IMR-90 (cell line): ENCODE measurements at regions not wholly inside any gene's neighbourhood (a gene's known extent, or its start where the extent isn't known, plus 50 kb on each side); places are given as distances from the start of the nearest gene placed in this dataset.

Experiments used
- ATAC-seq: fragments of 200-7000 bp; cut with Tn5 transposase; 2 replicates; pipeline ENCODE4 v1.9.1; 2020; ENCODE audit warnings: low read depth, mild to moderate bottlenecking, moderate library complexity
- BruUV-seq: library from RNA; stranded (reverse); fragments of 400-500 nt; replicated peaks from 2 replicates; lab custom pipeline; 2021; lab: Mats Ljungman, UMichigan
- CTCF ChIA-PET: fragments of 300-600 bp; formaldehyde crosslinking; extraction: SDS; loops from one replicate; lab custom pipeline; 2021; ENCODE audit warnings: antibody characterized with exemption; lab: Yijun Ruan, JAX
- POLR2A ChIA-PET: fragments of 300-600 bp; sonication (Branson Sonifier 250); formaldehyde crosslinking; loops from one replicate; lab custom pipeline; 2022; ENCODE audit warnings: antibody characterized with exemption; ENCODE audit not compliant: unreplicated experiment; lab: Charles Lee
- DNase-seq: peaks from one replicate; pipeline ENCODE4 v3.0.0; 2013
- H2AFZ ChIP-seq: replicated peaks from 2 replicates; pipeline ENCODE3; 2013; ENCODE audit warnings: low read length, mild to moderate bottlenecking; ENCODE audit not compliant: poor library complexity
- H2AK5ac ChIP-seq: 2 replicates; pipeline ENCODE4 v1.6.1; 2013; ENCODE audit warnings: low read depth, low read length, inconsistent platforms
- H2AK9ac ChIP-seq: replicated peaks from 2 replicates; pipeline ENCODE3; 2013; ENCODE audit warnings: mild to moderate bottlenecking, low read depth, low read length, moderate library complexity; ENCODE audit not compliant: poor library complexity
- H2BK120ac ChIP-seq: 2 replicates; pipeline ENCODE4 v1.6.1; 2013; ENCODE audit warnings: low read depth, low read length, inconsistent platforms
- H2BK15ac ChIP-seq: 3 replicates; pipeline ENCODE4 v1.6.1; 2013; ENCODE audit warnings: low read depth, low read length, inconsistent platforms
- H2BK20ac ChIP-seq: 2 replicates; pipeline ENCODE4 v1.6.1; 2013; ENCODE audit warnings: low read depth, mild to moderate bottlenecking, inconsistent platforms, low read length, moderate library complexity
- H2BK5ac ChIP-seq: 2 replicates; pipeline ENCODE4 v1.6.1; 2013; ENCODE audit warnings: mild to moderate bottlenecking, low read depth, low read length, inconsistent platforms; ENCODE audit not compliant: poor library complexity, severe bottlenecking
- H3K14ac ChIP-seq: replicated peaks from 2 replicates; pipeline ENCODE4 v1.6.1; 2013; ENCODE audit warnings: low read depth, low read length, inconsistent platforms
- H3K18ac ChIP-seq: 2 replicates; pipeline ENCODE4 v1.6.1; 2013; ENCODE audit warnings: low read depth, low read length, control low read depth
- H3K23ac ChIP-seq: 2 replicates; pipeline ENCODE4 v1.6.1; 2013; ENCODE audit warnings: low read depth, low read length, inconsistent platforms
- H3K27ac ChIP-seq: 2 replicates; pipeline ENCODE4 v1.5.1; 2013; ENCODE audit warnings: mild to moderate bottlenecking, control low read depth, low read length; ENCODE audit not compliant: insufficient read depth
- H3K27me3 ChIP-seq: 2 replicates; pipeline ENCODE4 v1.6.1; 2013; ENCODE audit warnings: low read length; ENCODE audit not compliant: control insufficient read depth, insufficient read depth
- H3K36me3 ChIP-seq: 2 replicates; pipeline ENCODE4 v1.6.1; 2013; ENCODE audit warnings: low read length, mixed read lengths; ENCODE audit not compliant: control insufficient read depth, insufficient read depth
- H3K4ac ChIP-seq: 2 replicates; pipeline ENCODE4 v1.6.1; 2013; ENCODE audit warnings: low read depth, low read length, inconsistent platforms
- H3K4me1 ChIP-seq: 2 replicates; pipeline ENCODE4 v1.6.1; 2013; ENCODE audit warnings: low read length, mixed read lengths; ENCODE audit not compliant: control insufficient read depth, insufficient read depth
- H3K4me2 ChIP-seq: 2 replicates; pipeline ENCODE4 v1.6.1; 2013; ENCODE audit warnings: low read depth, mild to moderate bottlenecking, control low read depth, low read length, moderate library complexity
- H3K4me3 ChIP-seq: 2 replicates; pipeline ENCODE4 v1.5.1; 2013; ENCODE audit warnings: low read depth, mild to moderate bottlenecking, control low read depth, low read length, moderate library complexity; ENCODE audit not compliant: insufficient read depth
- H3K56ac ChIP-seq: 2 replicates; pipeline ENCODE4 v1.6.1; 2013; ENCODE audit warnings: low read length, inconsistent platforms; ENCODE audit not compliant: insufficient read depth; ENCODE audit errors: extremely low read depth
- H3K79me1 ChIP-seq, 2 experiments: 2 replicates each; pipeline ENCODE4 v1.6.1; 2013; ENCODE audit warnings: low read length in 2 of 2, inconsistent platforms in 1 of 2, low read depth in 1 of 2
- H3K9ac ChIP-seq: 2 replicates; pipeline ENCODE4 v1.6.1; 2013; ENCODE audit warnings: low read depth, low read length, control low read depth
- H3K9me1 ChIP-seq: 2 replicates; pipeline ENCODE4 v1.6.1; 2013; ENCODE audit warnings: low read length, inconsistent platforms; ENCODE audit not compliant: insufficient read depth
- H3K9me3 ChIP-seq: 2 replicates; pipeline ENCODE4 v1.6.1; 2013; ENCODE audit warnings: low read length; ENCODE audit not compliant: control insufficient read depth, insufficient read depth
- H4K20me1 ChIP-seq: 2 replicates; pipeline ENCODE4 v1.6.1; 2013; ENCODE audit warnings: low read length, inconsistent platforms; ENCODE audit not compliant: insufficient read depth
- H4K5ac ChIP-seq: 2 replicates; pipeline ENCODE4 v1.6.1; 2013; ENCODE audit warnings: mild to moderate bottlenecking, low read depth, low read length, control low read depth
- H4K8ac ChIP-seq, 2 experiments: 2 replicates each; pipeline ENCODE4 v1.6.1; 2013; ENCODE audit warnings: low read depth in 2 of 2, low read length in 2 of 2, control low read depth in 1 of 2, inconsistent platforms in 1 of 2
- H4K91ac ChIP-seq: 2 replicates; pipeline ENCODE4 v1.6.1; 2013; ENCODE audit warnings: low read depth, low read length, inconsistent platforms; ENCODE audit not compliant: insufficient read depth
- CEBPB ChIP-seq: IDR thresholded peaks from 2 replicates; pipeline ENCODE4 v1.6.1; 2012; ENCODE audit warnings: low read depth, low read length, improper control_type of control experiment
- RFX5 ChIP-seq: IDR thresholded peaks from 2 replicates; pipeline ENCODE4 v1.8.0; 2012; ENCODE audit warnings: low read depth, mild to moderate bottlenecking, low read length, moderate library complexity
- WGBS, 2 experiments: methylation state at CpG; one replicate each; pipeline versions ENCODE4 v1.1.5 to v1.1.7; 2013; ENCODE audit warnings: missing lambda C conversion rate in 2 of 2; ENCODE audit not compliant: insufficient read length in 1 of 2; ENCODE audit errors: extremely low coverage in 2 of 2; 5-methylcytosine and 5-hydroxymethylcytosine counted together
- dilution Hi-C: fragments of 300-500 bp; cut with HindIII; formaldehyde crosslinking; loops from one replicate; pipeline ENCODE4 v1.14.3; 2018; ENCODE audit warnings: low sequenced_read_pairs; ENCODE audit not compliant: unreplicated experiment
- in situ Hi-C: fragments of 300-500 bp; cut with MboI; formaldehyde crosslinking; loops from 3 replicates; pipeline ENCODE4 v1.14.3; 2019; ENCODE audit warnings: low sequenced_read_pairs, inconsistent platforms, mixed read lengths
- intact Hi-C: fragments of 100-400 bp; cut with micrococcal nuclease; formaldehyde crosslinking; loops from 2 replicates; pipeline ENCODE4 v1.10.0; 2022

GRCh38 chr2:226671141-226671676 is 128.4 kb downstream of the IRS1 start:
- POLR2A ChIA-PET, result no interaction called here

More at GRCh38 chr2:226671141-226671676, 128.4 kb downstream of the IRS1 start:
- Histone ChIP-seq H4K5ac (no peak overlapping the region), H3K4me1 (peaks cover 6% of the 10 kb centered on the region), H3K56ac (no peak overlapping the region), H3K9ac (no peak overlapping the region), H4K91ac (no peak overlapping the region), H3K27me3 (no peaks in the 10 kb centered on the region), H4K8ac (no peak overlapping the region), H2AK9ac (no peak overlapping the region), H3K4me2 (no peak overlapping the region), H3K36me3 (no peaks in the 10 kb centered on the region), H2AFZ (no peak overlapping the region), H3K79me1 (no peaks in the 10 kb centered on the region), H3K23ac (no peak overlapping the region), H2BK15ac (0 out of 3 replicates have a peak overlapping the region, but pooled peaks have one; percentile 17), H3K27ac (no peak overlapping the region), H3K4ac (no peak overlapping the region), H4K20me1 (no peaks in the 10 kb centered on the region), H3K4me3 (no peak overlapping the region), H3K18ac (no peak overlapping the region), H2BK20ac (no peak overlapping the region), H2AK5ac (no peak overlapping the region), H3K14ac (no peak overlapping the region), H2BK5ac (no peak overlapping the region), H3K9me1 (no peaks in the 10 kb centered on the region), H2BK120ac (no peak overlapping the region), H3K9me3 (no peaks in the 10 kb centered on the region)
- in situ Hi-C loops (no loop called here), intact Hi-C loops (no loop called here), dilution Hi-C loops (no loop called here)
- no CpG with 5 or more reads among the region's 4 CpGs for WGBS, 2 experiments
- no TSS peak for BruUV-seq
- DNase-seq (no peak), ATAC-seq (no peak)
- CTCF ChIA-PET, result no interaction called here
- peak; percentile 66 for TF ChIP-seq CEBPB
- no peak for TF ChIP-seq RFX5
